H1 (cell line): ENCODE measurements at regions not wholly inside any gene's neighbourhood (a gene's known extent, or its start where the extent isn't known, plus 50 kb on each side); places are given as distances from the start of the nearest gene placed in this dataset.

Experiments
- ATF2 ChIP-seq: IDR thresholded peaks from 2 replicates; pipeline ENCODE4 v1.6.1; 2012; ENCODE audit warnings: low read length, inconsistent platforms
- CHD7 ChIP-seq: fragments of 300-600 bp; sonication (generic); IDR thresholded peaks from 2 replicates; pipeline ENCODE4 v1.7.1; 2012; ENCODE audit warnings: low read length, moderate library complexity, mild to moderate bottlenecking, inconsistent platforms; ENCODE audit not compliant: insufficient replicate concordance
- CREB1 ChIP-seq: IDR thresholded peaks from 2 replicates; pipeline ENCODE4 v1.6.1; 2012; ENCODE audit warnings: inconsistent platforms
- GTF2F1 ChIP-seq: IDR thresholded peaks from 2 replicates; pipeline ENCODE4 v1.6.1; 2012; ENCODE audit warnings: low read depth, low read length, improper control_type of control experiment, borderline replicate concordance
- POLR2AphosphoS5 ChIP-seq: IDR thresholded peaks from 2 replicates; pipeline ENCODE4 v1.6.1; 2011; ENCODE audit warnings: low read depth, low read length
- USF2 ChIP-seq: IDR thresholded peaks from 2 replicates; pipeline ENCODE4 v1.6.1; 2011; ENCODE audit warnings: low read length, improper control_type of control experiment

- TF ChIP-seq USF2: no peak
- no peak for TF ChIP-seq CREB1
- no peak for TF ChIP-seq POLR2AphosphoS5
- TF ChIP-seq ATF2: no peak
- no peak for TF ChIP-seq GTF2F1
- TF ChIP-seq CHD7: no peak
These were observed 128.7 kb upstream of the F3 start (continued) for GRCh38 chr1:94670273-94670672.
